MM.1S (cell line): ENCODE measurements at regions not wholly inside any gene's neighbourhood (a gene's known extent, or its start where the extent isn't known, plus 50 kb on each side); places are given as distances from the start of the nearest gene placed in this dataset.

Experiments
- EZH2 ChIP-seq: fragments of 300-600 bp; sonication (generic); optimal IDR thresholded peaks from 2 replicates; pipeline ENCODE3; 2017; ENCODE audit warnings: low read depth, mild to moderate bottlenecking, antibody characterized with exemption, low read length, mixed read lengths
- EZH2phosphoT487 ChIP-seq: fragments of 300-600 bp; sonication (generic); IDR thresholded peaks from 2 replicates; pipeline ENCODE4 v1.6.1; 2018; ENCODE audit warnings: antibody characterized with exemption, low read length
- TF ChIP-seq, protein P1 (sequence below): fragments of 300-600 bp; sonication (generic); IDR thresholded peaks from 2 replicates; pipeline ENCODE4 v1.5.1; 2016; ENCODE audit warnings: antibody characterized with exemption, low read length, mixed read lengths

DNA sequence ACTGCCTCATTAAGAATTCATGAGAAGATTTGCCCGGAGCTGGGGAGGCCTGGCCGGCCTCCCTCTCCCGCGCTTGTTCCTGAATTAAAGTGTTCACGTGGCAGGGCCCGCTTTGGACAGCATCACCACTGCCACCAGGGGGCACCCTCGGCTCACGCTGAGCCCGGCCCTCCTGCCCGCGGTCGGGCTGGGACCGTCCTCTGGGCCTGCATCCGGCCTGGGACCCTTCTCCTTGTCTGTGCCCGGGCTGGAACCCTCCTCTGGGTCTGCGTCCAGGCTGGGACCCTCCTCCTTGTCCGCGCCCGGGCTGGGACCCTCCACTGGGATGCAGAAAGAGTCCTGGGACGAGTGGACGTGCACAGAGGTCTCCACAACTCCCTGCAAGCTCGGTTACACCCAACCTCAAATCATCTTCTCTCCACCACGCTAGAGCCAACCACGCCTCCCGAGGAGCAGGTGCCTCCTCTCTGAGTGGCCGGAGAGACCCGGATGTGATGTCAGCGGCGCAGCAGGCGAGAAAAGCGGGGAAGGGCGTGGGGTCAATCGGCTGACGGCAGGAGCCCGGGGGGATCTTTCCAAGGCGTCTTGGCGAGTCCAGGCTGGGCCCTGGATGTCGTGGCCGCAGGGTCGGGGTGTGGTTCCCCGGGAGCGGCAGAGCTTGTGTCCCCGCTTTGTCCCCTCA lies 50.9 kb upstream of the DACT2 start:
- TF ChIP-seq, protein P1, sequence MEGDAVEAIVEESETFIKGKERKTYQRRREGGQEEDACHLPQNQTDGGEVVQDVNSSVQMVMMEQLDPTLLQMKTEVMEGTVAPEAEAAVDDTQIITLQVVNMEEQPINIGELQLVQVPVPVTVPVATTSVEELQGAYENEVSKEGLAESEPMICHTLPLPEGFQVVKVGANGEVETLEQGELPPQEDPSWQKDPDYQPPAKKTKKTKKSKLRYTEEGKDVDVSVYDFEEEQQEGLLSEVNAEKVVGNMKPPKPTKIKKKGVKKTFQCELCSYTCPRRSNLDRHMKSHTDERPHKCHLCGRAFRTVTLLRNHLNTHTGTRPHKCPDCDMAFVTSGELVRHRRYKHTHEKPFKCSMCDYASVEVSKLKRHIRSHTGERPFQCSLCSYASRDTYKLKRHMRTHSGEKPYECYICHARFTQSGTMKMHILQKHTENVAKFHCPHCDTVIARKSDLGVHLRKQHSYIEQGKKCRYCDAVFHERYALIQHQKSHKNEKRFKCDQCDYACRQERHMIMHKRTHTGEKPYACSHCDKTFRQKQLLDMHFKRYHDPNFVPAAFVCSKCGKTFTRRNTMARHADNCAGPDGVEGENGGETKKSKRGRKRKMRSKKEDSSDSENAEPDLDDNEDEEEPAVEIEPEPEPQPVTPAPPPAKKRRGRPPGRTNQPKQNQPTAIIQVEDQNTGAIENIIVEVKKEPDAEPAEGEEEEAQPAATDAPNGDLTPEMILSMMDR: peak; percentile 53
- TF ChIP-seq EZH2 (no peak), EZH2phosphoT487 (no peak)
